Endothelial cell of umbilical vein (primary cell): ENCODE measurements at regions not wholly inside any gene's neighbourhood (a gene's known extent, or its start where the extent isn't known, plus 50 kb on each side); places are given as distances from the start of the nearest gene placed in this dataset.

Source experiments
- BruUV-seq: library from RNA; stranded (reverse); fragments of 400-500 nt; replicated peaks from 2 replicates; lab custom pipeline; 2021; lab: Mats Ljungman, UMichigan
- CTCF ChIA-PET: fragments of 300-600, 350-600 bp; sonication (Branson Sonifier 250); formaldehyde crosslinking; loops from one replicate; lab custom pipeline; 2021; ENCODE audit warnings: antibody characterized with exemption, inconsistent platforms; lab: Charles Lee
- POLR2A ChIA-PET: fragments of 300-600, 350-600 bp; sonication (Branson Sonifier 250); formaldehyde crosslinking; loops from one replicate; lab custom pipeline; 2021; ENCODE audit warnings: antibody characterized with exemption, inconsistent platforms; lab: Charles Lee
- DNase-seq: peaks from one replicate; pipeline ENCODE4 v3.0.0-alpha.2; 2011; ENCODE audit warnings: low read depth, low spot score
- FAIRE-seq: peaks from 2 replicates; lab custom pipeline; 2011; peaks lifted over from hg19 to GRCh38; lab: Jason Lieb, UNC
- H2AFZ ChIP-seq: 2 replicates; pipeline ENCODE4 v1.6.0; 2012; ENCODE audit warnings: low read depth, low read length, control low read depth, inconsistent platforms
- H3K27ac ChIP-seq: 2 replicates; pipeline ENCODE4 v1.5.1; 2011; ENCODE audit warnings: low read depth, mild to moderate bottlenecking, control low read depth, low read length, moderate library complexity; ENCODE audit not compliant: insufficient read depth
- H3K27me3 ChIP-seq, 2 experiments: 2 replicates each; pipeline versions ENCODE4 v1.6.0 to v1.6.1; 2011; ENCODE audit warnings: low read length in 2 of 2, mixed read lengths in 1 of 2; ENCODE audit not compliant: control insufficient read depth in 2 of 2, insufficient read depth in 2 of 2
- H3K36me3 ChIP-seq, 2 experiments: 2 replicates in 1 of 2; 3 replicates in 1 of 2; pipeline ENCODE4 v1.5.1; 2011; ENCODE audit warnings: low read length in 2 of 2, mild to moderate bottlenecking in 1 of 2, moderate library complexity in 1 of 2; ENCODE audit not compliant: control insufficient read depth in 2 of 2, insufficient read depth in 2 of 2; ENCODE audit errors: extremely low read depth in 1 of 2
- H3K4me1 ChIP-seq: 3 replicates; pipeline ENCODE4 v1.5.1; 2011; ENCODE audit warnings: mild to moderate bottlenecking, low read length; ENCODE audit not compliant: control insufficient read depth, insufficient read depth; ENCODE audit errors: extremely low read depth
- H3K4me2 ChIP-seq: 2 replicates; pipeline ENCODE4 v1.6.1; 2011; ENCODE audit warnings: low read length, control low read depth, mixed read lengths; ENCODE audit not compliant: insufficient read depth
- H3K4me3 ChIP-seq, 3 experiments: fragments of 200-600 bp in 1 of 3; sonication (generic), shearing (Covaris generic) in 1 of 3; replicated peaks in 1 of 3; 2 replicates each; pipeline ENCODE4 v1.5.1; 2011 to 2016; ENCODE audit warnings: control low read depth in 3 of 3, low read length in 3 of 3, mild to moderate bottlenecking in 2 of 3, inconsistent platforms in 1 of 3, low read depth in 1 of 3, moderate library complexity in 1 of 3; ENCODE audit not compliant: insufficient read depth in 1 of 3
- H3K79me2 ChIP-seq: 2 replicates; pipeline ENCODE4 v1.6.0; 2012; ENCODE audit warnings: low read length, inconsistent platforms; ENCODE audit not compliant: control insufficient read depth, insufficient read depth
- H3K9ac ChIP-seq: replicated peaks from 2 replicates; pipeline ENCODE3; 2011; ENCODE audit warnings: low read length, control low read depth; ENCODE audit not compliant: insufficient read depth; ENCODE audit errors: extremely low read depth
- H3K9me1 ChIP-seq: replicated peaks from 3 replicates; pipeline ENCODE4 v1.6.0; 2011; ENCODE audit warnings: mild to moderate bottlenecking, low read length; ENCODE audit not compliant: control insufficient read depth, insufficient read depth; ENCODE audit errors: extremely low read depth
- H3K9me3 ChIP-seq: replicated peaks from 2 replicates; pipeline ENCODE4 v1.5.1; 2012; ENCODE audit warnings: low read length, inconsistent platforms; ENCODE audit not compliant: control insufficient read depth, insufficient read depth
- H4K20me1 ChIP-seq: replicated peaks from 2 replicates; pipeline ENCODE3; 2011; ENCODE audit warnings: mild to moderate bottlenecking, low read length; ENCODE audit not compliant: control insufficient read depth, insufficient read depth; ENCODE audit errors: extremely low read depth
- CTCF ChIP-seq, 2 donors: IDR thresholded peaks; 1 replicate in 1 of 2; 2 replicates in 1 of 2; pipeline ENCODE4 v1.5.1; 2011; ENCODE audit warnings: low read length in 2 of 2, mild to moderate bottlenecking in 2 of 2, moderate library complexity in 2 of 2, control low read depth in 1 of 2, inconsistent platforms in 1 of 2, low read depth in 1 of 2; ENCODE audit not compliant: insufficient read depth in 1 of 2; ENCODE audit errors: extremely low read depth in 1 of 2
- JUN ChIP-seq: IDR thresholded peaks from 2 replicates; pipeline ENCODE4 v1.6.1; 2011; ENCODE audit warnings: borderline replicate concordance, low read depth; ENCODE audit not compliant: insufficient read length, insufficient read depth
- MYC ChIP-seq: IDR thresholded peaks from one replicate; pipeline ENCODE4 v1.6.1; 2011; ENCODE audit warnings: mild to moderate bottlenecking, low read depth, low read length
- POLR2A ChIP-seq: IDR thresholded peaks from 2 replicates; pipeline ENCODE4 v1.6.1; 2012; ENCODE audit warnings: low read depth, mild to moderate bottlenecking, control low read depth, low read length
- POLR2AphosphoS5 ChIP-seq: IDR thresholded peaks from 2 replicates; pipeline ENCODE4 v1.6.1; 2012; ENCODE audit warnings: low read depth, mild to moderate bottlenecking, control low read depth, low read length, moderate library complexity; ENCODE audit not compliant: insufficient read depth
- dilution Hi-C: fragments of 300-500 bp; cut with MboI; formaldehyde crosslinking; loops from one replicate; pipeline ENCODE4 v1.15.0; 2019; ENCODE audit warnings: low sequenced_read_pairs; ENCODE audit not compliant: extremely low pct_ligation_motif_present
- intact Hi-C: fragments of 100-400 bp; cut with micrococcal nuclease; formaldehyde crosslinking; loops from one replicate; pipeline ENCODE4 v1.10.0; 2022
- TF ChIP-seq, protein P1 (sequence below): IDR thresholded peaks from 2 replicates; pipeline ENCODE4 v1.6.1; 2011; ENCODE audit not compliant: insufficient read depth, insufficient read length

GRCh38 chr1:201741763-201742342 lies 87.1 kb upstream of the IPO9 start:
- Histone ChIP-seq H3K27ac (no peak overlapping the region), H3K4me2 (peak overlapping the region; percentile 19), H3K27me3 (no peaks in the 10 kb centered on the region), H3K79me2 (peaks cover 78% of the 10 kb centered on the region), H3K9ac (no peak overlapping the region), H2AFZ (no peak overlapping the region), H3K4me1 (peaks cover 24% of the 10 kb centered on the region), H3K36me3 (no peaks in the 10 kb centered on the region), H3K9me1 (no peaks in the 10 kb centered on the region), H4K20me1 (no peaks in the 10 kb centered on the region), H3K9me3 (no peaks in the 10 kb centered on the region), H3K4me3 (no peak overlapping the region)
- ChIA-PET CTCF (interaction anchor here (1.1 to 14.5 kb wide), 5 partner anchors 12 to 84 kb away, joined by 3 to 139 read pairs (median 3); no protein-coding TSS in a partner anchor), POLR2A (no interaction called here)
- BruUV-seq, result TSS peak; percentile 7
- dilution Hi-C loops (no loop called here), intact Hi-C loops (no loop called here)
- no peak for DNase-seq
- no peak for FAIRE-seq
- no peak for TF ChIP-seq POLR2A
- no peak for TF ChIP-seq MYC
- TF ChIP-seq, protein P1, sequence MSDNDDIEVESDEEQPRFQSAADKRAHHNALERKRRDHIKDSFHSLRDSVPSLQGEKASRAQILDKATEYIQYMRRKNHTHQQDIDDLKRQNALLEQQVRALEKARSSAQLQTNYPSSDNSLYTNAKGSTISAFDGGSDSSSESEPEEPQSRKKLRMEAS, result no peak
- no peak for TF ChIP-seq JUN
- no peak for TF ChIP-seq CTCF (IDR thresholded peaks at IDR 0.05; ENCODE audit: extremely low read depth in 1 of 2, insufficient read depth in 1 of 2, low read depth in 1 of 2, low read length in 2 of 2)
- TF ChIP-seq POLR2AphosphoS5, result no peak
